Activated CD8-positive, alpha-beta memory T cell treated with anti-CD3 and anti-CD28 coated beads for 36 hours (primary cell): ENCODE measurements at regions not wholly inside any gene's neighbourhood (a gene's known extent, or its start where the extent isn't known, plus 50 kb on each side); places are given as distances from the start of the nearest gene placed in this dataset.
"Not testable (repeated sequence)": the region's sequence is repeated elsewhere in the genome, so short reads cannot be mapped to it uniquely, and the experiment has no call there.

ENCODE experiments used
- CTCF ChIA-PET: fragments of 350-600 bp; sonication (Branson Sonifier 250); formaldehyde crosslinking; loops from one replicate; lab custom pipeline; 2021; ENCODE audit warnings: antibody characterized with exemption; lab: Charles Lee
- POLR2A ChIA-PET: fragments of 350-600 bp; sonication (Branson Sonifier 250); formaldehyde crosslinking; loops from one replicate; lab custom pipeline; 2021; ENCODE audit warnings: antibody characterized with exemption; lab: Charles Lee

GRCh38 chr6:141906569-141907080 is 226.1 kb upstream of the GJE1 start:
- CTCF ChIA-PET = no interaction called here
- POLR2A ChIA-PET = no interaction called here

- CTCF ChIA-PET = no interaction called here
- POLR2A ChIA-PET = no interaction called here
Observed at GRCh38 chr6:141890661-141891060, 242.1 kb upstream of the GJE1 start.

- ChIA-PET POLR2A (no interaction called here), CTCF (no interaction called here)
Observed at GRCh38 chr6:141884850-141885249, 247.9 kb upstream of the GJE1 start.

- ChIA-PET CTCF (no interaction called here), POLR2A (no interaction called here)
Observed at GRCh38 chr6:141878686-141879085, 254.0 kb upstream of the GJE1 start.

- CTCF ChIA-PET = no interaction called here
- POLR2A ChIA-PET = no interaction called here
Observed at GRCh38 chr6:141877275-141877983, 255.3 kb upstream of the GJE1 start.

GRCh38 chr6:141874930-141875602 is 257.7 kb upstream of the GJE1 start:
- ChIA-PET POLR2A (no interaction called here), CTCF (no interaction called here)

- CTCF ChIA-PET, POLR2A ChIA-PET: not testable (repeated sequence)
Observed at GRCh38 chr6:141869509-141869908, 263.2 kb upstream of the GJE1 start.

GRCh38 chr6:141867767-141868166 is 265.0 kb upstream of the GJE1 start:
- ChIA-PET CTCF (no interaction called here), POLR2A (no interaction called here)

GRCh38 chr6:141866731-141867497 is 265.8 kb upstream of the GJE1 start:
- POLR2A ChIA-PET = no interaction called here
- CTCF ChIA-PET = no interaction called here

- ChIA-PET POLR2A (no interaction called here), CTCF (no interaction called here)
Observed at GRCh38 chr6:141851063-141851462, 281.7 kb upstream of the GJE1 start.

GRCh38 chr6:141848029-141848890 is 284.5 kb upstream of the GJE1 start:
- POLR2A ChIA-PET = no interaction called here
- CTCF ChIA-PET = no interaction called here

GRCh38 chr6:141846639-141847038 is 286.1 kb upstream of the GJE1 start:
- ChIA-PET CTCF (no interaction called here), POLR2A (no interaction called here)

GRCh38 chr6:141843178-141843834 is 289.4 kb upstream of the GJE1 start:
- ChIA-PET POLR2A (no interaction called here), CTCF (no interaction called here)

- CTCF ChIA-PET = no interaction called here
Observed at GRCh38 chr6:141833001-141833655, 299.6 kb upstream of the GJE1 start.

GRCh38 chr6:141830530-141830929 is 302.2 kb upstream of the GJE1 start:
- ChIA-PET POLR2A (no interaction called here), CTCF (no interaction called here)

More at GRCh38 chr6:141833001-141833655, 299.6 kb upstream of the GJE1 start:
- POLR2A ChIA-PET = no interaction called here

GRCh38 chr6:141829566-141830360 is 303.0 kb upstream of the GJE1 start:
- CTCF ChIA-PET = no interaction called here
- POLR2A ChIA-PET = no interaction called here

- CTCF ChIA-PET = no interaction called here
- POLR2A ChIA-PET = no interaction called here
Observed at GRCh38 chr6:141824350-141824749, 308.4 kb upstream of the GJE1 start.

- CTCF ChIA-PET = not testable (repeated sequence)
Observed at GRCh38 chr6:141815039-141815438, 317.7 kb upstream of the GJE1 start.

More at GRCh38 chr6:141815039-141815438, 317.7 kb upstream of the GJE1 start:
- POLR2A ChIA-PET = not testable (repeated sequence)
